ENCODE measurements at regions not wholly inside any gene's neighbourhood (a gene's known extent, or its start where the extent isn't known, plus 50 kb on each side); places are given as distances from the start of the nearest gene placed in this dataset.

DNA sequence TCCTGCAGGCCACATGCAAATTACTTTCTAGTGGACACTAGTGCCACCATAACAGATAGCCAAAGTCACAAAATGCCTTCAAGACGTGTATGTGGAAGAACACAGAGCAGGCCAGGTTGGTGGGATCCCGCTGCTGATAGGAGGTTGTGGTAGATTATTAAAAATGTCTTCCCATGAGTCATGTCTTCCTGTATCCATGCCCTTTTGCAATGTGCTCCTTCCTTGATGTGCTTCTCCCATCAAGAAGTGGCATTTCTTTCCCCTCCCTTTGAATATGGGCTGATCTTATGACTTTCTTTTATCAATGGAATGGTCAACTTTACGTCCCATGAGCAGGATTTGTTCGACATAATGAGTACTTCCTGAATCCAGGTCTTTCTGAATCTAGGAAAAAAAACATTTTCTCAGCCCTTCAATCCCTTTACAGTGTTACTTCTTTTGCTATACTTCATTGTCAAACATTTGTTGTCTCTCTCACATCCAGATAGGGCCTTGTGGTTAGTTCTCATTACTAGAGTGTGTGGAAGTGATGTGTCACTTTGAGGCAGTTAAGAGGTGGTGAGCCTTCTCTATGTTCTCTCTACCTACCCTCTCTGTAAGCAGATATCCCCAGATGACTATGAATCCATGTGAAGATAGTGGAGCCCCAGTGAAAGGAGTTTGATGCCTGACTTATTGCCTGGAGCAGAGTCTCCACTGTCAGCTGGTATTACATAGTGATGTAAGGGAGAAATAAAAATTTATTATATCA is 519.2 kb upstream of the DIPK2B start:
- no peak for DNase-seq

DNA sequence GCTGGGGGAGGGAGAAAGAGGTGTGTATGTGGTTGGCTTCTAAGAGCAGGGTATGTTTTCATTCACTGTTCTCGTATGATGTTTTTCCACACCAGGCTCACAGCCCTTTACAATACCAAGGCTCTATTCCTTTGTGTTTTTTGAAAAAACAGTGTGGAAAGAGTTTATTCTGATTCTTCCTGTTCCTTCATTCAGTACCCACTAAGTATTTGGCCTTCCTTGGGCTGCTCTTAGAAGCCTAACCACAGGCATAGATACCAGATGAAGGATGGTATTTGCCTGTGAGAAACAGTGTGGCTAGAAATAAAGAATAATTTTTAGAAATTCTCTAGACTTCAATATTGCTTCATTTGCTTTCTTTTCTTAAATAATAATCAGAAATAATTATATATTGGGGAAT is 518.0 kb upstream of the DIPK2B start:
- DNase-seq, result no peak

- no peak for DNase-seq
These were observed 516.1 kb upstream of the DIPK2B start for GRCh38 chrX:45716750-45717149.

GRCh38 chrX:45715748-45716147 is 515.1 kb upstream of the DIPK2B start:
- peak; percentile 73 for DNase-seq

- peak; percentile 57 for DNase-seq
These were observed 514.2 kb upstream of the DIPK2B start for GRCh38 chrX:45714866-45715265.

DNA sequence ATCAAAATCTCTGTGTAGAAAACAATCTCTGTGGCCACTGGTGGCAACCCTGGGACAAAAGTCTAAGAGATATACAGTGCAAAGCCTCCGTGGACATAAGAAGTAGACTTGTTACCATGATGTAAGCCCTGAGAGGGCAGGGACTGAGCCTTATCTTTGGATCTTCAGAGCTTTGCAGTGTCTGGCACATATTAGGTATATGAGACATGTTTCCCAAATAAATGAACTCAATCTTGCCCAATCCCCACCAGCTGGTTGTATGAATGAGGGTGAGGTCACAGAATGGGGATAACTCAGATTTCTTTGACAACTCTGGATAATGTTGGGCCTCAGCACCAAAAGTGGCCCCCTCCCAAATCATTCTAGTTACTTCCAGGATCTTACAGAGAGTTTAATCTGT is 511.4 kb upstream of the DIPK2B start:
- DNase-seq, result peak; percentile 64

DNA sequence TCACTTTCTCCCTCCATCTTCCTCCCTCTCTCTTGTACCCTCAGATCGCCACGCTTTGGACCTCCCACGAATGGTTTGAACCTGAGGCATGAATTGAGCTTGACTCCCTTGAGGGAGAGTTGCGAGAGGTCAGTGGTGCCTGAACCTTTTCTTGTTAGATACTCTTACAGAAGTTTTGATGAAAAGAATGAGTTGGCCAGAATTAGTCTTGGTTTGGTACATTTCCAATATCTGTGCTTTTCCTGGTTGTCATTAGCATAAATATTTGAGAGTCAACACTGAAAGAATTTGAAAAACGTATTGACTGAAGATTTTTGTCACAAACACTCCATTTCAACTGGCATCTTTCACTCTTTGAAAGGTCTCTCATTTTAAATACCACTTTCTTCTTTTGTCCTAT is 510.6 kb upstream of the DIPK2B start:
- peak; percentile 87 for DNase-seq

DNA sequence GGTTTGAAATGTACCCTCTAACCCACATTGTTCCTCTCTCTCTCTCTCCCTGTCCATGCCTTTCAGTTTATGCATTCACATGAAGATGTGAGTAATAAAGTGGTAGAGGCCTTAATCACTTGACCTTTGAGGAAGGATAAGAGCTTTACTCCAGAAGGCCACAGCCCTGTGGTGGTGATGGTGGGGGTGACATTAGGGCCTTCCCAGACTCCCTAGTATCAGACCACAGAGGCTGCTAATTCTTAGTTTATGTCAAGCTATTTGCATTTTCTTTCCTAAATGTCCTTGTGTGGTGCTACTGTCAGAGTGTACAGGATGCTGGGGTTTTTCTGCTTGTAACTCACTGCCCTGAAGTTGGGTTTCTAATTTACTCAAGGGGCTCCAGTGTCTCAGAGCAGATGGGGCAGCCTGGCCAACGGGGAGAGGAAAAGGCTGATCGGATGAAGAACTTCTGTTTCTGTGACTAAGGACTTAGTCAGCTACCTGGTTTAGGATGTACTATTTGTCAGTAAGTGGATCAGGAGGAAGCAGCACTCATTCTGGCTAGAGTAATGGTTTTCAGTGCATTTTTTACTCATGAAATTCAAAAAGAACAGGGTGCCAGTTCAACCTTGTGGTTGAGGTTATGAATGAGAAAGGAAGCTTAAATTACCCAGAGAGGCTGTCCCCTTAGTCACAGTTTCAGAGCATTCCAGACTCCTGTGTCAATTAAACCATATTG is 509.6 kb upstream of the DIPK2B start:
- DNase-seq, result peak; percentile 98

DNA sequence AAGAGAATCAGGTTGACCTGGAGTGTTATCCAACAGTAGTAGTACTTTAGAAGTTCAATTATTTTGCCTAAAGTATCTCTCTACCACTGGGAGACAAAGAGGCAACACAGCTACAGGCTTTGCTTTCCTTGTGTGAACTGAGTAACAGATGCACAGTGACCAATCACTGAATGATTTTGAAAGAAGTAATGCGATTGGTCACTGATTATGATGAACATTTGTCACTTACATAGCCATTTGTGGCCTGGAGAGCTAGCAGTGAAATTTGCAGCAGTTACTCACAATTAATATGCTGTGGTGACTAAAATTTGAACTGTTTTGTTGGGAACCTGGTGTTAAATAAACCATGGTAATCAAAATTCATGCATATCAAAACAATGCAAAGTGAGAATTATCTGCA is 508.7 kb upstream of the DIPK2B start:
- DNase-seq, result no peak

- peak; percentile 81 for DNase-seq
These were observed 498.5 kb upstream of the DIPK2B start for GRCh38 chrX:45699158-45699557.

- DNase-seq, result peak; percentile 86
These were observed 496.9 kb upstream of the DIPK2B start for GRCh38 chrX:45697591-45697990.

- no peak for DNase-seq
These were observed 496.1 kb upstream of the DIPK2B start for GRCh38 chrX:45696736-45697135.

DNA sequence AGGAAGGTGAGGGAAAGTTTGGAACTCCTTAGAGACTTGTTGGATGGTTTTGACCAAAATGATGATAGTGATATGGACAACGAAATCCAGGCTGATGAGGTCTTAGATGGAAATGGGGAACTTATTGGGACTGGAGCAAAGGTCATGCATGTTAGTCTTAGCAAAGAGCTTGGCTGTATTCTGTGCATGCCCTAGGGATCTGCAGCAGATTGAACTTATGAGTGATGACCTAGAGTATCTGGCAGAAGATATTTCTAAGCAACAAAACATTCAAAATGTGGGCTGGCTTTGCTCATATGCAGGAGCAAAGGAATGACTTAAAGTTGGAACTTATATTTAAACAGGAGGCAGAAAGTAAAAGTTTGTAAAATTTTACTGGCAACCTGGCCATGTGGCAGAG is 489.3 kb upstream of the DIPK2B start:
- no peak for DNase-seq

GRCh38 chrX:45683914-45684313 is 483.2 kb upstream of the DIPK2B start:
- DNase-seq, result no peak

DNA sequence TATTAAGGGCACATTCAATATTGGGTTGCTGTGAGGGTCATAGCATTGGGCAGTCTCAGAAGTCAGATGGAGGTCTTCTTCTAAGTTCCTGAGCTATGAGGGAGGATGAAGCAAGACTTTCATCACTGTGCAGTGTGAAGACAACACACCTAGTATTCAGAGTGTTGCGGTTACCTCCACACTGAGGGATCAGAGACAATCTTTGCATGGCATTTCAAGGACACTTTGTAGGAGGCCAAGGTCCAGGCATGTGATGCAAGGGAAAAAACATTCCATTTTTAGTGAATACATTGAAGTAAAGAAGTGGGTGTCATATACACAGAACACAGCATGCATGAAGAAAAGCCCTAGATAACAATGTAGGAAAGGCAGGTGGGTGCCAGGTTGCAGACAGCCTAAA is 481.2 kb upstream of the DIPK2B start:
- DNase-seq, result no peak

- DNase-seq, result peak; percentile 72
These were observed 469.2 kb upstream of the DIPK2B start for GRCh38 chrX:45669715-45670340.

DNA sequence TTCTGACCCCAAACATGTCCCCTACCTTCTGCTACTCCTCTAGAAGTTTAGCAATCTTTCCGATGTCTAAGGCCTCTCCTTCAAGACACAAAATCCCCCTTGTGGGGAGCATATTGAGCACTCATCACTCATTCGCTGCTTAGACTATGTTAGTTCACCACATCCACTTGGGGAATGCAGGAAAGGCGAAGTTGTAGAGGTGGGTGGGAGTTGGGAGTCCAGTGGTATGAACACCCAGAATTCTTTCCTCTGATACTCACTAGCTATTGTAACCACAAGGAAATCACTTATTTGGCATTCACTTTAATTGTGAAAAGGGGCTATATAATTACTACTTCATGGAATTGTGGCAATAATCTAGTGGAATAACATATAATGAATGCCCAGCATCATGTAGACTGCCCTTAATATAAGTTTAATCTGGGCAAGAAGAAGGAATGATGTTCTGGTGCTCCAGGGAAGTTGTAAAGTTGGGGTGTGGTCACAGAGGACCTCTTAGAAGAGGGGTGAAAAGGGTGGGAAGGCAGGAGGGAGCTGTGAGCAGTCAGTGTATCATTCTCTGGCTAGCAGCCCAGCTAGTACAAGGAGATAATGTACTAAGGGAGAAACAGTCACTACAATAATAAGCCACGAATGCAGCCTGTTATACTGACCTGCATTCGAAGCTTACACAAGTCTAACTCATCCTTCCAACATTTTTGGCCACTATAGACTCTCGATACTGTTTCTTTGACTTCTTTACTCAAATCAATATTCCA is 468.2 kb upstream of the DIPK2B start:
- DNase-seq, result peak; percentile 96

- peak; percentile 56 for DNase-seq
These were observed 467.0 kb upstream of the DIPK2B start for GRCh38 chrX:45667666-45668065.

GRCh38 chrX:45664727-45665290 is 464.1 kb upstream of the DIPK2B start:
- no peak for DNase-seq

DNA sequence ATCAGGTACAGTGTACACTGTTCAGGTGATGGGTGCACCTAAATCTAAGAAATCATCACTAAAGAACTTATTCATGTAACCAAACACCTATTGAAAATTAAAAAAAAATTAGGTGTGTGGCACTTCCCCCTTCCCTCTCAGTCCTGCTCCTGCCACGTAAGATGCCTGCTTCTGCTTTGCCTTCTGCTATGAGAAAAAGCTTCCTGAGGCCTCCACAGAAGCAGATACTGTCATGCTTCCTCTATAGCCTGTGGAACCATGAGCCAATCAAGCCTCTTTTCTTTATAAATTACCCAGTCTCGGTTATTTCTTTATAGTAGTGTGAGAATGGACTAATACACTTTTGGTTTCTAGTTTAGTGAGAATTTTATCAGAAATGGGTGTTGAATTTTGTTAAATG is 459.8 kb upstream of the DIPK2B start:
- no peak for DNase-seq

- DNase-seq, result no peak
These were observed 432.7 kb upstream of the DIPK2B start for GRCh38 chrX:45633419-45633818.

GRCh38 chrX:45632506-45632905 is 431.8 kb upstream of the DIPK2B start:
- no peak for DNase-seq

DNA sequence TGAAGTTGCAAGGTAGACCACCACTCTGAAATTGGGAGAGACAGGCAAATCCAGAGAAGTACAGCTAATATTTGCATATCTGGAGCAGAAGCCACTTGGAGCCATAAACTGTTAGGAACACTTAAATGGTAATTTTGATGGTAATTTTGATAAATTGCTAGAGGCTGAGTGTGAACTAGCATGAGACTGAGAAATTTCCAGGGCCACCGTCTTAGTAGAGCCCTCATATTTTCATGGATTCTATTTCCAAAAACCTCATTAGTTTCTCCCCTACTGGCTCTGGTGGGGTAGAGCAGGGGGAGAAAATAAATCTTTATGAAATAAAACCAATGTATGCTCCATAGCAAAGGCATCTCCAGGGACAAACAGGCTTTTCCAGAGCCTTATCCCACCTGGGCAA is 429.4 kb upstream of the DIPK2B start:
- DNase-seq, result no peak
